SH-SY5Y (cell line): ENCODE measurements at regions not wholly inside any gene's neighbourhood (a gene's known extent, or its start where the extent isn't known, plus 50 kb on each side); places are given as distances from the start of the nearest gene placed in this dataset.

Source experiments
- GATA2 ChIP-seq: IDR thresholded peaks from 2 replicates; pipeline ENCODE4 v1.6.1; 2011; ENCODE audit warnings: mild to moderate bottlenecking, low read depth, low read length
- GATA3 ChIP-seq: IDR thresholded peaks from 2 replicates; pipeline ENCODE4 v1.6.1; 2011; ENCODE audit warnings: low read depth, mild to moderate bottlenecking, low read length, moderate library complexity

- TF ChIP-seq GATA2: no peak
- TF ChIP-seq GATA3: no peak
These were observed 113.0 kb upstream of the PHYHIPL start for GRCh38 chr10:59063491-59063890.
